Body of pancreas (tissue), 4 donors: ENCODE measurements at regions not wholly inside any gene's neighbourhood (a gene's known extent, or its start where the extent isn't known, plus 50 kb on each side); places are given as distances from the start of the nearest gene placed in this dataset.

Experiments
- ATAC-seq: fragments of 150-250 bp; one replicate; pipeline ENCODE4 v1.9.1; 2016
- DNase-seq, 4 donors: peaks; one replicate each; pipeline ENCODE4 v3.0.0-alpha.2; 2019
- H3K27ac ChIP-seq, 4 donors: fragments of 200-600 bp; sonication (generic); 1 replicate in 3 of 4; 2 replicates in 1 of 4; pipeline versions ENCODE4 v1.5.1 to v1.6.1; 2016 to 2019; ENCODE audit warnings: mild to moderate bottlenecking in 1 of 4, mixed read lengths in 1 of 4, moderate library complexity in 1 of 4
- H3K27me3 ChIP-seq, 2 donors: fragments of 200-600 bp; sonication (generic); one replicate each; pipeline ENCODE4 v1.6.0; 2016; ENCODE audit warnings: mild to moderate bottlenecking in 1 of 2
- H3K36me3 ChIP-seq, 2 donors: fragments of 200-600 bp; sonication (generic); replicated peaks in 1 of 2; 2 replicates each; pipeline ENCODE4 v1.5.1; 2016; ENCODE audit warnings: low read depth in 2 of 2; ENCODE audit not compliant: insufficient read depth in 1 of 2
- H3K4me1 ChIP-seq: fragments of 200-600 bp; sonication (generic); one replicate; pipeline ENCODE4 v1.6.0; 2016
- H3K4me3 ChIP-seq, 2 donors: fragments of 200-600 bp; sonication (generic); 1 replicate in 1 of 2; 2 replicates in 1 of 2; pipeline ENCODE4 v1.5.1; 2016 to 2019
- H3K9me3 ChIP-seq, 3 donors: fragments of 200-600 bp; sonication (generic); 1 replicate in 2 of 3; 2 replicates in 1 of 3; pipeline ENCODE4 v1.5.1; 2016
- CTCF ChIP-seq, 7 experiments: fragments of 450-650 bp in 4 of 7; fragments of 200-600 bp in 3 of 7; sonication (generic) in 3 of 7; IDR thresholded peaks; one replicate each; pipeline ENCODE4 v1.5.1; 2016 to 2019; ENCODE audit warnings: antibody characterized with exemption in 7 of 7
- POLR2A ChIP-seq, 3 donors: fragments of 450-650 bp; IDR thresholded peaks; one replicate each; pipeline ENCODE4 v1.6.1; 2016; ENCODE audit warnings: antibody characterized with exemption in 3 of 3, mild to moderate bottlenecking in 2 of 3
- WGBS, 2 donors: methylation state at CpG; one replicate each; pipeline ENCODE4 v1.1.5; 2017; 5-methylcytosine and 5-hydroxymethylcytosine counted together
- intact Hi-C: fragments of 100-400 bp; cut with DNase I; formaldehyde crosslinking; loops from one replicate; pipeline ENCODE4 v1.15.1; 2023

DNA sequence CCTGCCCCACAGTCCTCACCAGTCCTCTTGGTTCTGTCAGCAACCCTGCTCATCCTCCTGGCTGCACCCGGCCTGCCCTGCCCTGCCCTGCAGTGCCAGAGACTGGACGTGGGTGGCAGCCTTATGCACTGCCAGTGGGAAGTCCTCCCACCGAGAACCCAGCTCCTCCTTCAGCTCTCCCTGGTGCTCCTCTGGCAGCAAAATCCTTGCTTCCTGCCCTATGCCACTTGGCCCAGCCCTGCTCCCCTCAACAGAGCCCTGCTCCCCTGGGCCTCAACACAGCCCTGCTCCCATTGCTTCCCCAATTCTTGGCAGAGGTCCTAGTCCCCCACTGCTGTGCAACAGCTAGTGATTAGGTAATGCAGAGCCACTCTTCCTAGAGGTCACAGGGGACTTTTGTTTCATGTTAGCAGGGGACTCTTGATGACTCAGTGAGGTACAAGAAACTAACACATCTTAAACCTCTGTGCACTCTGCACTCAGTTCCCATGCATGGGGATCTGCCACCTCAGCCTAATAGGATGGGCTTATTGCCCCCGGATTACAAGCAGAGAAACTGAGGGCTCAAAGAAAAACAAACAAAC is 58.0 kb upstream of the EDAR start:
- H3K4me3 ChIP-seq: no peak overlapping the region
- intact Hi-C loops: no loop called here
- no peaks in the 10 kb centered on the region for H3K36me3 ChIP-seq
- H3K27ac ChIP-seq: no peak overlapping the region
- H3K4me1 ChIP-seq: no peaks in the 10 kb centered on the region
- WGBS, 2 donors: 70 to 85% methylated on average over 2 to 4 of the region's 4 CpGs
- no peak for TF ChIP-seq POLR2A (IDR thresholded peaks at IDR 0.05)
- TF ChIP-seq CTCF (IDR thresholded peaks at IDR 0.05): no peak
- ATAC-seq (no peak), DNase-seq (no peak)
- H3K27me3 ChIP-seq: no peaks in the 10 kb centered on the region
- no peaks in the 10 kb centered on the region for H3K9me3 ChIP-seq

DNA sequence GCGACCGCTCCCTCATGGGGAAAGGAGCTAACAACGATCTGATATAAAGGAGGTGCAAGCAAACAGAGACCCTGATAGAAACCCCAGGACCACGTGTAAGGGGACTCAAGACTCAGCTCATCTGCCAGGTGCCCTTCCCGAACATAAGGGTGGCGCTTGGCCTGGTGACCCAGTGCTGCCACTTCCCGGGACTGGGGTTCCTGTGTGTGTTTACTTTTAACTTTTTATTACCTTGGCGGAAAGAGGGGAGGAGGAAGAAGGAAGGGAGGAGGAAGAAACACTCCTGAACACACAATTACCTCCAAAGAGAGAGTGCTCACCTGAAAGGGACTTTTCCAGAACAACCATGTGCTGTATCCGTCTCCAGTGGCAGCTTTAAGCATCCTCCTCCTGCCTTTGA is 56.5 kb upstream of the EDAR start:
- 52 to 62% methylated on average over 8 to 9 of the region's 9 CpGs for WGBS, 2 donors
- Histone ChIP-seq H3K36me3 (no peaks in the 10 kb centered on the region), H3K4me3 (no peak overlapping the region), H3K4me1 (no peaks in the 10 kb centered on the region), H3K27ac (no peak overlapping the region), H3K9me3 (no peaks in the 10 kb centered on the region), H3K27me3 (no peaks in the 10 kb centered on the region)
- intact Hi-C loops: no loop called here
- DNase-seq (no peak), ATAC-seq (no peak)
- TF ChIP-seq CTCF (IDR thresholded peaks at IDR 0.05): no peak

GRCh38 chr2:109038992-109039391 is 50.0 kb upstream of the EDAR start:
- Histone ChIP-seq H3K27ac (no peak overlapping the region), H3K9me3 (no peaks in the 10 kb centered on the region), H3K36me3 (no peaks in the 10 kb centered on the region), H3K27me3 (no peaks in the 10 kb centered on the region), H3K4me1 (no peaks in the 10 kb centered on the region), H3K4me3 (no peak overlapping the region)
- TF ChIP-seq CTCF (IDR thresholded peaks at IDR 0.05) (no peak), POLR2A (IDR thresholded peaks at IDR 0.05) (no peak)
- WGBS, 2 donors: 60 to 73% methylated on average over 4 of the region's 4 CpGs
- DNase-seq (no peak), ATAC-seq (no peak)
- intact Hi-C loops: no loop called here
